ENCODE measurements at regions not wholly inside any gene's neighbourhood (a gene's known extent, or its start where the extent isn't known, plus 50 kb on each side); places are given as distances from the start of the nearest gene placed in this dataset.
"Not testable (repeated sequence)": the region's sequence is repeated elsewhere in the genome, so short reads cannot be mapped to it uniquely, and the experiment has no call there.

DNA sequence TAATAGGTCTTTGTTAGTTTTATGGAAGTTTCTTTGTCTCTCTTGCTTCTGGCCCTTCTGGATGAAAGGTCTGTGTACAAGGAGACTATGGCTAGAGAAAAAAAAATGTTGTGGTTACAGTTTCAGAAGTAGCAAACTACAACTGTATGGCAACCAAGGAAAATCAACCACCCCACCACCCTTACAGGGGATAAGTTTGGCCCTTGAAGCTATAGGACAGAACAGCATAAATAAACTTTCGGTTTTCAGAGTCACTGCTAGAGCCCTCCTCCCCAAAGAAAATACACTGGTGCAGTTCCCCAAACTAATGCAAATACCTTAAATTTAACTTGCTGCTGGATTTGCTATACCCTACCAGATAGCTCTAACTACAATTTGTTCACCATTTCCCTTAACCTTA, 1216.7 kb downstream of the EFNA5 start:
- no peaks in the 10 kb centered on the region for H3K36me3 ChIP-seq (ENCODE audit: control insufficient read depth, insufficient read depth, low read length)
- DNase-seq (ENCODE audit: low read depth) = no peak

GRCh38 chr5:106451998-106452397, 1218.7 kb downstream of the EFNA5 start:
- TF ChIP-seq, protein P1, sequence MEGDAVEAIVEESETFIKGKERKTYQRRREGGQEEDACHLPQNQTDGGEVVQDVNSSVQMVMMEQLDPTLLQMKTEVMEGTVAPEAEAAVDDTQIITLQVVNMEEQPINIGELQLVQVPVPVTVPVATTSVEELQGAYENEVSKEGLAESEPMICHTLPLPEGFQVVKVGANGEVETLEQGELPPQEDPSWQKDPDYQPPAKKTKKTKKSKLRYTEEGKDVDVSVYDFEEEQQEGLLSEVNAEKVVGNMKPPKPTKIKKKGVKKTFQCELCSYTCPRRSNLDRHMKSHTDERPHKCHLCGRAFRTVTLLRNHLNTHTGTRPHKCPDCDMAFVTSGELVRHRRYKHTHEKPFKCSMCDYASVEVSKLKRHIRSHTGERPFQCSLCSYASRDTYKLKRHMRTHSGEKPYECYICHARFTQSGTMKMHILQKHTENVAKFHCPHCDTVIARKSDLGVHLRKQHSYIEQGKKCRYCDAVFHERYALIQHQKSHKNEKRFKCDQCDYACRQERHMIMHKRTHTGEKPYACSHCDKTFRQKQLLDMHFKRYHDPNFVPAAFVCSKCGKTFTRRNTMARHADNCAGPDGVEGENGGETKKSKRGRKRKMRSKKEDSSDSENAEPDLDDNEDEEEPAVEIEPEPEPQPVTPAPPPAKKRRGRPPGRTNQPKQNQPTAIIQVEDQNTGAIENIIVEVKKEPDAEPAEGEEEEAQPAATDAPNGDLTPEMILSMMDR (IDR thresholded peaks at IDR 0.05; ENCODE audit: insufficient read depth, low read length, poor library complexity, severe bottlenecking) = no peak
- H3K4me3 ChIP-seq (ENCODE audit: low read depth, low read length) = no peak overlapping the region
- DNase-seq (ENCODE audit: low read depth) = no peak
- no peaks in the 10 kb centered on the region for H3K27me3 ChIP-seq (ENCODE audit: control insufficient read depth, insufficient read depth, low read length)
- no peaks in the 10 kb centered on the region for H3K36me3 ChIP-seq (ENCODE audit: control insufficient read depth, insufficient read depth, low read length)

More for the DNA sequence above, 1216.7 kb downstream of the EFNA5 start:
- TF ChIP-seq, protein P1 (IDR thresholded peaks at IDR 0.05; ENCODE audit: insufficient read depth, low read length, poor library complexity, severe bottlenecking) = no peak
- Histone ChIP-seq H3K4me3 (ENCODE audit: low read depth, low read length) (no peak overlapping the region), H3K27me3 (ENCODE audit: control insufficient read depth, insufficient read depth, low read length) (no peaks in the 10 kb centered on the region)

- no peaks in the 10 kb centered on the region for H3K36me3 ChIP-seq (ENCODE audit: control insufficient read depth, insufficient read depth, low read length)
- H3K27me3 ChIP-seq (ENCODE audit: control insufficient read depth, insufficient read depth, low read length) = no peaks in the 10 kb centered on the region
- TF ChIP-seq, protein P1 (IDR thresholded peaks at IDR 0.05; ENCODE audit: insufficient read depth, low read length, poor library complexity, severe bottlenecking) = no peak
- no peak for DNase-seq (ENCODE audit: low read depth)
- no peak overlapping the region for H3K4me3 ChIP-seq (ENCODE audit: low read depth, low read length)
Measured at GRCh38 chr5:106443746-106444145, 1227.0 kb downstream of the EFNA5 start.

DNA sequence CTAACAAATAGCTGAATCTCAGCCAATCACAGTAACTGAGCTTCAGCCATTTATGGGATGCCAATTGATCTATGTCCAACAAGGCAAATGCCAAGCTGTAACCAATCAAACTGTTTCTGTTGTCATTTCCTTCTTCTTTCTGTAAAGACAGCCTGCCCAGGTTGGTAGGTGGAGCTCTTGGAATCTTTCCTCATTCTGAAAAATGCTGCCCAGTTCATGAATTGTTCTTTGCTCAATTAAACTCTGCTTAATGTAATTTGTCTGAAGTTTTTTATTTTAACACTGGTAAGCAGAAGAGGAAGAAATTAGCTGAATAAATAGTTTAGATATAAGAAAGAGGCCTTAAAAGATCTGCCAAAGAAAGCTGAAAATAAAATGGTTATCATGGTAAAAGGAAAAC, 1235.6 kb downstream of the EFNA5 start:
- DNase-seq (ENCODE audit: low read depth) = no peak
- H3K27me3 ChIP-seq (ENCODE audit: control insufficient read depth, insufficient read depth, low read length) = no peaks in the 10 kb centered on the region
- no peak overlapping the region for H3K4me3 ChIP-seq (ENCODE audit: low read depth, low read length)
- H3K36me3 ChIP-seq (ENCODE audit: control insufficient read depth, insufficient read depth, low read length) = no peaks in the 10 kb centered on the region
- TF ChIP-seq, protein P1 (IDR thresholded peaks at IDR 0.05; ENCODE audit: insufficient read depth, low read length, poor library complexity, severe bottlenecking) = no peak

DNA sequence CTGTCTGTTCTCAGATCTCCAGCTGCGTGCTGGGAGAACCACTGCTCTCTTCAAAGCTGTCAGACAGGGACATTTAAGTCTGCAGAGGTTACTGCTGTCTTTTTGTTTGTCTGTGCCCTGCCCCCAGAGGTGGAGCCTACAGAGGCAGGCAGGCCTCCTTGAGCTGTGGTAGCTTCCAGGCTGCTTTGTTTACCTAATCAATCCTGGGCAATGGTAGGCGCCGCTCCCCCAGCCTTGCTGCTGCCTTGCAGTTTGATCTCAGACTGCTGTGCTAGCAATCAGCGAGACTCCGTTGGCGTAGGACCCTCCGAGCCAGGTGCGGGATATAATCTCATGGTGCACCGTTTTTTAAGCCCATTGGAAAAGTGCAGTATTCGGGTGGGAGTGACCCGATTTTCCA, 1240.0 kb downstream of the EFNA5 start:
- not testable (repeated sequence) for H3K27me3 ChIP-seq (ENCODE audit: control insufficient read depth, insufficient read depth, low read length); H3K36me3 ChIP-seq (ENCODE audit: control insufficient read depth, insufficient read depth, low read length); DNase-seq (ENCODE audit: low read depth); H3K4me3 ChIP-seq (ENCODE audit: low read depth, low read length)

GRCh38 chr5:106423109-106423897, 1247.4 kb downstream of the EFNA5 start:
- no peak for DNase-seq (ENCODE audit: low read depth)
- Histone ChIP-seq H3K27me3 (ENCODE audit: control insufficient read depth, insufficient read depth, low read length) (no peaks in the 10 kb centered on the region), H3K4me3 (ENCODE audit: low read depth, low read length) (no peak overlapping the region), H3K36me3 (ENCODE audit: control insufficient read depth, insufficient read depth, low read length) (no peaks in the 10 kb centered on the region)
- TF ChIP-seq, protein P1 (IDR thresholded peaks at IDR 0.05; ENCODE audit: insufficient read depth, low read length, poor library complexity, severe bottlenecking) = no peak
